GM19397 (cell line): ENCODE measurements at regions not wholly inside any gene's neighbourhood (a gene's known extent, or its start where the extent isn't known, plus 50 kb on each side); places are given as distances from the start of the nearest gene placed in this dataset.

Experiments used
- ATAC-seq: cut with Tn5 transposase; IDR thresholded peaks from one replicate; pipeline ENCODE4 v1.9.1; 2021; ENCODE audit warnings: mild to moderate bottlenecking, moderate library complexity; ENCODE audit not compliant: unreplicated experiment

DNA sequence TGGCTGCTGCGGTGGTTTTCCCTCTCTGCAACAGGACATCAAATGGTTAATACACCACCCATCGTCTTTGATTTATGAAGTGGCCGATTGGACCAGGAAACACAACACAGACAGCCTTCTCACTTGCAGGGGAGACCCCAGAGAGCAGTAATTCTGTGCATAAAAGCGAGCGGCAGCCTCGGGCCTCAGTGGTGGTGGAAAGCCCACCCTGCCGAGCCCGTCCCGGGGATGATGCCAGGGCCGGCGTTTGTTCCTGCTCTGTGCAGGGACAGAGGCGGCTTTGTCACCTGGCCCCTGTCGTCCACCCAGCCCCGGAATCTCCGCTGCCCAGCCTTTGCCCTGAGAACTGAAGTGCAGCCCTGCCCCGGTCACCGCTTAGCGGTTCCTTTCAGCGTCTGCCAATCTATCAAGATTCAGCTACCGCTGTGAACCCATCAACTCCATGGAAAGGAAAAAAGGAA lies 184.4 kb downstream of the TSHZ3 start:
- ATAC-seq = no peak

DNA sequence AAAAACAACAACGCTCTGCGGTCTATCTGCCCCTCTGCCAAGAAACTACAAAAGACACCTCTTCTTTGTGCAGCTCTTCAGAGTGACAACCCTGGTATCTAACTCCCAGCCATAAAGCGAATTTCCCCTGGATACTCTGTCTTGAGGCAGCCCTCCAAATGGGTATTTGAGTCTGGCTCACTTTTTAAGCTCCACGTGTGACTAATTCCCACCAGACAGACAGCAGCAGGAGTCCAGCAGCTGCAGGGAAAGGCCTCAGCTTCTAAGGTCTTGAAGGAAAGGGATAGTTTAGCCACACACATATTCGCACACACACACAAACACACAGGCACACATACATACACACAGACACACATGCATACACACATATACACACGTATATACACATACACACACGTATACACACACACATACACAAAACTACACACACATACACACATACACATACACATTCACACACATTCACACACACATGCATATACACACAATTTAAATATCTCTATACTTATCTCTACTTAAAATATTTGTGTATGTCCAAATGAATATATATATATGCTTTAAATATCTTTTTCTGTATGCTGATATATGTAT lies 188.8 kb downstream of the TSHZ3 start:
- ATAC-seq = no peak

DNA sequence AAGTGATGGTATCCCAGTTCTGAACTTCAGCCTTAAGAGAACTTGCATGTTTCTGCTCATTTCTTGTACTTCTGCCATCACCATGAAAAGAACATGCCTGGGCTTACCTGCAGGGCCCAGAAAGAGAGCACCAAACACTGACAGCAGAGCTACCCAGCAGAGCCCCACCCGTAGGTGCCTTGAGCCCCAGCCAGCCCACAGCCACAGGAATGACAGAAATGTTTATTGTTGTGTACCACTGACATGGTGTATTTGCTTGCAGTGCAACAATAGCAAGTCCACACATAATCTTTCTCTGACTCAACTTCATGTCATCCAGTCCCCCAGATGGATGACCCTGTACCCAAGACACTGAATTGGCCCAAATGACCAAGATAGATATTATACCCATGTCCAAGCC lies 195.2 kb downstream of the TSHZ3 start:
- ATAC-seq = no peak

GRCh38 chr19:31152906-31153305 lies 196.3 kb downstream of the TSHZ3 start:
- no peak for ATAC-seq

GRCh38 chr19:31149441-31149941 lies 199.7 kb downstream of the TSHZ3 start:
- ATAC-seq = no peak

DNA sequence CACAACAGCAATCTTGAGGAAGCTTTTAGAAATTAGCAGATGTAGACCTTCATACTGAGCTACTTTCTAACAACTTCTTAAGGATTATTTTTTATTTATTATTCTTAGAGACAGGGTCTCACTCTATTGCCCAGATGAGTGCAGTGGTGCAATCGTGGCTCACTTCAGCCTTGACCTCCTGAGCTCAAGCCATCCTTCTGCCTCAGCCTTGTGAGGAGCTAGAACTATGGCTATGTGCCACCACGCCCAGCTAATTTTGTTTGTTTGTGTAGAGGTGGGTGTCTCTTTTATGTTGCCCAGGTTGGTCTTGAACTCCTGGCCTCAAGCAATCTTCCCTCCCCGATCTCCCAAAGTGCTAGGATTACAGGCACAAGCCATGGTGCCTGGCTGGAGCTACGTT lies 200.6 kb downstream of the TSHZ3 start:
- no peak for ATAC-seq

GRCh38 chr19:31147234-31147633 lies 202.0 kb downstream of the TSHZ3 start:
- no peak for ATAC-seq

- no peak for ATAC-seq
These were observed 202.6 kb downstream of the TSHZ3 start for GRCh38 chr19:31146546-31147183.

- no peak for ATAC-seq
These were observed 203.2 kb downstream of the TSHZ3 start for GRCh38 chr19:31146015-31146414.

DNA sequence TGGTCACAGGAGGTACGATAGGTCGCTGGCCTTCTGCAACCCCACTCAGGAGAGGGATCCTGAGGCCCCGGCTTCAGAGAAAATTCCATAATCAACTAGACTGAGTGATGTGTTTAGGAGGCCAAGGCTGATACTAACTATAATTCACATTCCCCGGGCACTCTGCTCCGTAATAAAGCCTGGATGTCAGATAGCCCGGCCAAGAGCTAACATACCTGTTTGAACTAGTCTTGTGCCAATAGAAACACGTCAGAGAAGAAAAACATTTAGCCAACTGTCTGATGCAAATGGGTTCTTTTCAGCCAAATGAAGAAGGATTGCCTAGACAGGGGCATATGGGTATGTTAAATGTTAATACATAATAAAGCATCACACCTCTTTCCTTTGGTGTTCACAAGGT lies 204.2 kb downstream of the TSHZ3 start:
- ATAC-seq = no peak

DNA sequence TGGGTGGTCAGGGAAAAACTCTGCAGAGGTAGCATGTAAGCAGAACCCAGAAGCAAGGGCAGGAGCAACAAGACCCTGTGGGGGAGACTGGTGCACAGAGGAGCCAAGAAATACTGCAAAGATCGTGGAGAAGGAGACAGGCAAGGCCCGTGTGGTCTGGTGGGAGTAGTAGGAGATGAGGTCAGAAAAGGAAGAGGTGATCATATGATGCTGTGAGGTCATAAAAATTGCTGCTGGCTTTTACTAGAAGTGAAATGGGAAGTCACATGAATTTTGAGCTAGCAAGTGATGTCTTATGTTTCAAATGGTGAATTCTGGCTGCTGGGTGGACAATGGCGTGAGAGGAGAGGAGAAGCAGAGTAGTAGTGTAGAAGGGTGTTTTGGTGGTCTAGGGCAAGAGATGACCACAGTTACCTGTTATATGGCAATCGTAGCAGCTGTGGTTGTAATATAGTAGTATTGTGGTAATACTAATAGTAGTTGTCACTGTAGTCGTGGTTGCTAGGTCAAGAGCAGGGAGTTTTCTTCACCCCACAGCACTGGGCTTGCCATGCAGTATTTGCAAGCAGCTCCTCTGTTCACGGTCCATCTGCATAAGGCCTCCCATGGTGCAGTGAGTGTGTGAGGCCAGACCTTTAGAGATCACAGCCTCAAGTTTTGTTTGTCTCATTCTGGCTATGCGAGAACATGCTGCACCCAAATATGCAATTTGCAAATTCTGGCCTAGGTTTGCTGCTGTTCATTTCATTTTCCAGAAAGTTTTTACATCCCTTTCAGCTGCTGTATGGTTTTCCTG lies 205.0 kb downstream of the TSHZ3 start:
- ATAC-seq = no peak

- ATAC-seq = no peak
These were observed 207.9 kb downstream of the TSHZ3 start for GRCh38 chr19:31141301-31141700.

- no peak for ATAC-seq
These were observed 208.5 kb downstream of the TSHZ3 start for GRCh38 chr19:31140717-31141116.

GRCh38 chr19:31139871-31140505 lies 209.2 kb downstream of the TSHZ3 start:
- no peak for ATAC-seq

DNA sequence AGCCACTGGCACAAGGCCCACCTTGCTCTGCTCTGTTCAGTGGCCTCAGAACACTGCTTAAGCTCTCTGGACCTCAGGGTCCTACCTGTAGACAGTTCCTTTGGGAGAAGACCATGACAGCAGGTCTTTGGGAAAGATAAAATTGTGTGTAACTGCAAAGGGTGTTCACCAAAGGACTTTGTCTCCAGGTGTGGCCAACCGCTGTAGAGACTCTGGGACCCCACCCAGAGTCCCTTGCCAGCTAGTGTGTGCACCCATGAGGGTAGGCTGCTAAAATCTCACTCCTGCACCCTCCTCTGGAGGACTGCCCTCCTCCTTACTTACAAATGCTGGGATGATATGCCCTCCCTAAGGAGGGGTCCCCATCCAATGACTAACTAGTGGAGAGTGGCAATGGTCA lies 211.2 kb downstream of the TSHZ3 start:
- ATAC-seq = no peak

GRCh38 chr19:31135841-31136240 lies 213.4 kb downstream of the TSHZ3 start:
- no peak for ATAC-seq

DNA sequence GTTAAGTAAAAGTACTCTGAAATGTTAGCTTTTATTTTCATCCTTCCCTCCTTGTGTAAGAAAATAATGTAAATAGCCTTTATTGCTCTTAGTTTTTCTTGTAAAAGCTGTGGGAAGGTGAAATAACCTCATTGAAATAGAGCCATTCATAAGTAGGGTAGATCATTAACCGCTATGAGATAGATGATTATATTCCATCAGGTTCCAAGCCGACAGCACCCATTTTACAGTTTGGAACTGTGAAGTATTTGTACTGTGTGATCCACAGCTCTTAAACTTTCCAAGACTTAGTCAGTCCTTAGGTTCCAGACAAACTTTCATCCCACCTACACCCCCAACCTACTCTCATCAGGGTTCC lies 216.5 kb downstream of the TSHZ3 start:
- ATAC-seq = no peak

DNA sequence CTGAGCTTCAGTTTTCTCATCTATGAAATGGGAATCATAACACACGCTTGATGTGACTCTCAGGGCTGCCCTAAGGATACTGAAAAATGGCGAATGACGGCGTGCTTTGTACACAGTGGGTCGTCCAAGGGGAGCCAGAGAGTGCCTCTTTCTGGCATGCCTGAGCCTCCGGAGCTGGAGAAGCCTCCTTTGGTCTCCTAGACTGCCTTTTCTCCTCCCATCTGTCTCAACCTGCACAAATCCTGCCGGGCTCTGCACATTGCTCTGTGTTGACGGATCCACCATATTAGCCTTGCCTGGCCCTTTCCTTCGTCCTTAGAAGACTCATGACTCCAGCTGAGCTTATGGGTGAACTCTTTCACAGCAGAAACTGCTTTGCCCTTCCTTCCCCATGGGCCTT lies 220.9 kb downstream of the TSHZ3 start:
- no peak for ATAC-seq

- ATAC-seq = no peak
These were observed 221.9 kb downstream of the TSHZ3 start for GRCh38 chr19:31127134-31127967.

GRCh38 chr19:31126236-31126635 lies 223.0 kb downstream of the TSHZ3 start:
- no peak for ATAC-seq

GRCh38 chr19:31125071-31125470 lies 224.2 kb downstream of the TSHZ3 start:
- ATAC-seq = no peak
